A673 (cell line): ENCODE measurements at regions not wholly inside any gene's neighbourhood (a gene's known extent, or its start where the extent isn't known, plus 50 kb on each side); places are given as distances from the start of the nearest gene placed in this dataset.

ENCODE experiments used
- CTCF ChIP-seq: fragments of 300-800, 200-600 bp; sonication (generic); conservative IDR thresholded peaks from 2 replicates; pipeline ENCODE4 v1.5.1; 2017; ENCODE audit warnings: low read depth, mild to moderate bottlenecking, antibody characterized with exemption, low read length, moderate library complexity, mixed read lengths
- EZH2 ChIP-seq: fragments of 200-600 bp; sonication (generic); IDR thresholded peaks from 2 replicates; pipeline ENCODE4 v1.6.1; 2017; ENCODE audit warnings: borderline replicate concordance, low read depth, mild to moderate bottlenecking, mixed read lengths, antibody characterized with exemption, low read length; ENCODE audit not compliant: poor library complexity, severe bottlenecking

GRCh38 chr6:22017766-22018165 is 279.1 kb downstream of the PRL start:
- TF ChIP-seq CTCF: no peak
- TF ChIP-seq EZH2: no peak
